C4-2B (cell line): ENCODE measurements at regions not wholly inside any gene's neighbourhood (a gene's known extent, or its start where the extent isn't known, plus 50 kb on each side); places are given as distances from the start of the nearest gene placed in this dataset.

ENCODE experiments used
- ZFX ChIP-seq: fragments of 450-650 bp; IDR thresholded peaks from 2 replicates; pipeline ENCODE4 v1.6.1; 2017
- TF ChIP-seq, protein P1 (sequence below): fragments of 450-650 bp; conservative IDR thresholded peaks from 2 replicates; pipeline ENCODE4 v1.5.1; 2017; ENCODE audit warnings: mild to moderate bottlenecking

GRCh38 chr7:26467541-26467940 lies 175.9 kb downstream of the SNX10 start:
- TF ChIP-seq, protein P1, sequence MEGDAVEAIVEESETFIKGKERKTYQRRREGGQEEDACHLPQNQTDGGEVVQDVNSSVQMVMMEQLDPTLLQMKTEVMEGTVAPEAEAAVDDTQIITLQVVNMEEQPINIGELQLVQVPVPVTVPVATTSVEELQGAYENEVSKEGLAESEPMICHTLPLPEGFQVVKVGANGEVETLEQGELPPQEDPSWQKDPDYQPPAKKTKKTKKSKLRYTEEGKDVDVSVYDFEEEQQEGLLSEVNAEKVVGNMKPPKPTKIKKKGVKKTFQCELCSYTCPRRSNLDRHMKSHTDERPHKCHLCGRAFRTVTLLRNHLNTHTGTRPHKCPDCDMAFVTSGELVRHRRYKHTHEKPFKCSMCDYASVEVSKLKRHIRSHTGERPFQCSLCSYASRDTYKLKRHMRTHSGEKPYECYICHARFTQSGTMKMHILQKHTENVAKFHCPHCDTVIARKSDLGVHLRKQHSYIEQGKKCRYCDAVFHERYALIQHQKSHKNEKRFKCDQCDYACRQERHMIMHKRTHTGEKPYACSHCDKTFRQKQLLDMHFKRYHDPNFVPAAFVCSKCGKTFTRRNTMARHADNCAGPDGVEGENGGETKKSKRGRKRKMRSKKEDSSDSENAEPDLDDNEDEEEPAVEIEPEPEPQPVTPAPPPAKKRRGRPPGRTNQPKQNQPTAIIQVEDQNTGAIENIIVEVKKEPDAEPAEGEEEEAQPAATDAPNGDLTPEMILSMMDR = no peak
- TF ChIP-seq ZFX = no peak
